NCI-H1436 treated with DMSO at 0.1 percent for 48 hours (cell line): ENCODE measurements at regions not wholly inside any gene's neighbourhood (a gene's known extent, or its start where the extent isn't known, plus 50 kb on each side); places are given as distances from the start of the nearest gene placed in this dataset.
"Not testable (repeated sequence)": the region's sequence is repeated elsewhere in the genome, so short reads cannot be mapped to it uniquely, and the experiment has no call there.

Experiments used
- DNase-seq: peaks from one replicate; lab custom pipeline; 2025; lab: John Stamatoyannopoulos, UW

DNA sequence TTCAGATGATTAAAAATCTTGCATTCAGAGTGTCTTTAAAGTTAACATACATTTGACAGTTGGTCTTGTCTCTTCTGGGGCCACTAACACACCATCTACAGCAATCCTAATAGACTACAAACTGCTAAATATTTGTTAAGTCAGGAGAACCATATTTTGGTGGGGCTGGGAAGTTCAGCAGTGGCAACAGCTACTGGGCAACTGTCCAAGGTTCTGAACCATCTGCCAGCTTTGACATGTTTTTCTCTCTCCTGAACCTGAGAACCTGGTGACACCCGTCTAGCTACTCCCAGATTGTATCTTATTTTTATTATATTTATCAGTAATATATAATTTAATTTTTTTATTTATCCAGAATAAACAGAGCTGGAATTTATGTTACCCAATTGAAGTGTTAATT, 199.0 kb upstream of the DPYD start:
- no peak for DNase-seq

DNA sequence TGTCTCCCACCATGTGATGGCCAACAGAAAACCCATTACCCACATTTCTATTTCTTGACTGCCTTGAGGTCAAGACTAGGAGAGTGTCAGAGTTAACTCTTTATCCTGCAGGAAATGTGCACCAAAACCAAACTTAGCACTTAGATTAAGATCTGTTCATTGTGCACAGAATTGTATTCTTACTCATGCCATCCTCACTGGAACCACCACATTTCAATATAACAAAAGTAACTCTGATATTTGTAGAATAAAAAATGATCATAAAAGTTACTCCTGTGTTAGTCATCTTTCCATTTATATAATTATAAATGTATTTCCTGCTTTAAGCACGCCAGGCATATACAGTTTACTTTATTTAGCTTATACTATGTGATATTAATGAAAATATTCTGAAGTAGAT, 193.0 kb upstream of the DPYD start:
- no peak for DNase-seq

DNA sequence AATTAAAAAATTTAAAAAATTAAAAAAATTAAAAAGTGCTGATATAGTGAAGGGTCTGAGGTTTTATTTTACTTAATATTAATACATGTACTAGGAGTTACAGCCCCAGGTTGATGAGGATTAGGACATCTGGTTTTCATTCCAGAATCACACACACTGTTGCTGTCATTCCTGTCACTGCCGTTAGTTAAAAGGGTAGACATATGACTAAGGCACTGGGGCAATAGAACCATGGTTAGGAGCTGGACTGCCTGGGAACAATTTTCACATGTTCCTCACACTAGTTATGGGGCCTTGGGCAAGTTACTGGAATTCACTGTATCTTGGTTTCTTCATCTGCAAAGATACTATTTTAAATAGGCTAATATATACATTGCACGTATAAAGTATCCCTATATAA, 191.8 kb upstream of the DPYD start:
- DNase-seq: no peak

DNA sequence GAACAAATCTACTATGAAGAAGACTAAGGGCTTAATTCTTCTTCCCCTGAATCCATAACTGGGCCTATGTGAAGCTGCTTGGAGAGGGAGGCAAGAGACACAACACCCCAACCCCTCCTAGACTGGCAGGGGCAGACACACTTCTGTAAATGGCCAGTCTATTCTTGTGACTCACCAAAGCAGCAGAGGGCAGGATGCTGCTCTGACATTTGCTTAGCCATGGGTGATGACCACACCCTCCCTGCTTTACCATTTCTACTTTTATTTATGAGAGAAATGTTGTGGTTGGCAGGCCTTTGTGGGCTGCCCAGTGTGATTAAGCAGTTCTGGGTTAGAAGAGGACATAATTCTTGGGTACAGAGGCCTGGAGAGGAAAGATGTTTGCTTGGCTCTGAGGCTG, 189.8 kb upstream of the DPYD start:
- no peak for DNase-seq

DNA sequence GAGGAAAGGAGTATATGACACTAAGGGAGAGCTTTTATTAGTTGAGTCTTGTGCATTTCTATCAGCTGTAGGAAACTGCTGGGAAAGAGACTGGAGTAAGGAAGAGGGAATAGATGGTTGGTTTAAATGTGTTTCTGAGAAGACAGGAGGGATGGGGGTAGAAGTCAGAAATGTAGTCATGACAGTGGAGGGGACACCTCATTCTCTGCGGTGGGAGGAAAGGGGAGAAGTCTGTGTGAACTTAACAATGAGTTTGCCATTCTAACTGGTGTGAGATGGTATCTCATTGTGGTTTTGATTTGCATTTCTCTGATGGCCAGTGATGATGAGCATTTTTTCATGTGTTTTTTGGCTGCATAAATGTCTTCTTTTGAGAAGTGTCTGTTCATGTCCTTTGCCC, 187.5 kb upstream of the DPYD start:
- DNase-seq: not testable (repeated sequence)

DNA sequence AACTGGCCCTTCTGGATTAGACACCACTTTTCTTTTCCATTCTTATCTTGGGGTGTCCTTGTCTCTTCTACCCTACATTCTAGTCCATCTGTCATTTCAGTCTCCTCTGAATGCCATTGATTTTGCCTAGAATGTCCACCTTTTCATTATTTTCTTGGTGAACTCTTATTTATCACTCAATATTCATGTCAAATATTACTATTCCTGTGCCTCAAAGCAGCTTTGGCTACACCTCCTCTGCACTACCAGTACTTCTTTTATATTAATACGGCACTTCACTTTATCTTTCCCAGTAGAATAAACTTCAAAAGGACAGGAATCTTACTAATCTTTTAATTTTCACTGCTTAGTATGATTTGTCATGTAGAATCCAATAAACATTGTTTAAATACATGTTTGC, 186.4 kb upstream of the DPYD start:
- DNase-seq: no peak

DNA sequence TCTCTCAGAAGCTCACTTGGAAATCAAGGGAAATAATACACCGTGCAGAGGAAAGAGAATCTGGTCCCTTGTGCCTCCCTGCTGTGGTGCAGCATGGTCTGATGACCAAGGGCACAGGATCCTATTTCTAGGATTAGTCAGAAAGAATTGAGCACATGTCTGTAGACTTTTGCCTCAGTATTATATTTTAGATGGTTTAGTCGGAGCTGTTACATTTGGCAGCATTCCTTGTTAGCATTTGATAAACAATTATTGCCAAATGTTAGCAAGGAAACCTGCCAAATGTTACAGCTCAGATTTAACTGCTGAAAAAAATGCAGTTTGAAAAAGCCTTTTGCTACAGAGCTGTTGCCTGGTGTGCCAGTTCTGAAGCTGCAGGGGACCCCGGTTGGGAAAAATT, 183.5 kb upstream of the DPYD start:
- no peak for DNase-seq

DNA sequence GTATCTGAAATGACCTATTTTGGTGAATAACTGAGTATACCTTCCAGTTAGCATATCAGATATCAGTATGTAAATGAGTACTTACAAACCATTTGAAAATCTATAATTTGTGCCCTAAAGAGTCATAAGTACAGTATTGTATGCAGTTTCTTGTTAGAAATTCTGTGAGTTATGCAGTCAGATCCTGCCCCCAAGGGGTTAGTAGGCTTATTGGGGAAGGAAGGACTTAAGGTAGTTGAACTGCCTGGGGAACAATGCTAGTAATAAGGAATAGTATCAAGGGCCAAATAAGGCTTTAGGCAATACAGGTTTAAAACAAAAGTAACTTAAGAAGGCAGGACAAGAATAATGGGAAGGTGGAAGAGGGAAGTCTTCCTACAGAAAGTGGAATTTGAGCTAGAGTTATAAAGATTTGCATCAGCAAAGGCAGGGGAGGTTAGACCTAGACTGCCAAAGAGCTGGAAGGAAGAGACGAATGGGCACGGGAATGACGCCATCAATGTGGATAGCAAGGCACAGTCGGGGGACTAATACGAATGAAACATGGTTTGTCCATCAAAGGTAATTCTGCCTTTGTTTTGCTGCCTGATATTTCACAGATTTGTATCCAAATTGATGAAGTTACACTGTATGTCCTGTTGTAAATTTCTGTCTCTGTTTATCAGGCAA, 182.9 kb upstream of the DPYD start:
- DNase-seq: no peak

DNA sequence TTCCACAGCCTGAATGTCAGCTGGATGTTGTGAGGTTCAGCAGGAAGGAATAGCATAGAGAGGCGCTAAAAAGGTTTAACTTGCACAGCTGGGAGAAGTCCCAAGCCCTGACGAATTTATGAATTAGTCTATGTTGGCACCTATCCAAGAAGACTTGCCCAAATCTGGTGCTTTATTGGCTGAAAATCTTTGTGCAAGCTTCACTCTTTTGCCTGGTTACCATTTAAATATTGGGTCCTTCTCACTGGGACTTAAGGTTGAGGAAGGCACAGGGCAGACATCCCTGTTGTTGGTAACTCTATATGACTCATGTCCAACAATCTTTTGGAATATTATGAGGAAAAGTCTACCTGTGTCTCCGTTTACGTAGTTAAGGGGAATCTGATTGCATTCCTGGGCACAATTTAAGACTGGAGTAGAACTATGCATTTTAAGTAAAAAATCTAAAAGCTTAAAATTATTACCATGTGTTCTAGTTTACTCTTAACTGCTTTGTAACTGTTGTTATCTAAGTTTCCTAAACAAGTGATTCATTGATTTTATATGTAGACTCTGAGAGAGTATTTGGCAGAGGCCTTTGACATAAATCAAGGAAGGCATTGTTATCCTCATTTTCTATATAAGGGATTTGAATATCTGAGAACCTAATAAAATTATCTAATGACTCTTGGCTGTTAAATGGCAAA, 181.7 kb upstream of the DPYD start:
- DNase-seq: no peak

DNA sequence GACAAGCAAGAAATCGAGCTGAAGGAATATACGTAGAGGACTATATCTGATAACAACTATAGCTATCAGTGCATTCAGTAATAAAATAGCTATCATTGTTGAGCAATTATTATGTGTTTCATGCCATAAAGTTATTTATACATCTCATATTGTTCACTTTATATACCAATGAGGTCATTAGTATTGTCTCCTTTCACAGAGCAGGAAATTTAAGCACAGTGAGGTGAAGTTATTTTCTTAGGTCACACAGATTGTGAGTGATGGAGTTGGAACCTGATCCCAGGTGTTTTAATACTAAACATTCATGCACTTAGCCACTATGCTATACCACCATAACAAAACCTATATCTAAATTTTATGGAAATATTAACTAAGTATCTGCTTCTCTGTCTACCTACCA, 180.5 kb upstream of the DPYD start:
- DNase-seq: no peak

DNA sequence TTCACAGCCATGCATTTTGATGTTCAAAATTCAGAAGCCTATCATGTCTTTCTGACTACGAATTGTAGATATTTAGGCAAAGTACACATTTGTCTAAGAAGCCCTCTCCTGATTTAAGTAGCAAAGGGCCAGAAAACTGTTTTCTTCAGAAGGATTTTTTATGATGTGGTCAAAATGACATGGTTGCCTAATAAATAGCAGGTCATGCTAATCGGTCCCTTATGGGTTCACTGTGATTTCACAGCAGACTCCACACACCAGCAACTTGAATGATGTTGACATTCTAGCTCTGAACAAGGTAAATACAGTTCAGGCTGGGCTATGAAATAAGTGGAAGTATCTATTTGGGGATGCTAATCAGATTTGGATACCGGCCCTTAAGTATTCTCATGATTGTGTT, 178.7 kb upstream of the DPYD start:
- DNase-seq: no peak

DNA sequence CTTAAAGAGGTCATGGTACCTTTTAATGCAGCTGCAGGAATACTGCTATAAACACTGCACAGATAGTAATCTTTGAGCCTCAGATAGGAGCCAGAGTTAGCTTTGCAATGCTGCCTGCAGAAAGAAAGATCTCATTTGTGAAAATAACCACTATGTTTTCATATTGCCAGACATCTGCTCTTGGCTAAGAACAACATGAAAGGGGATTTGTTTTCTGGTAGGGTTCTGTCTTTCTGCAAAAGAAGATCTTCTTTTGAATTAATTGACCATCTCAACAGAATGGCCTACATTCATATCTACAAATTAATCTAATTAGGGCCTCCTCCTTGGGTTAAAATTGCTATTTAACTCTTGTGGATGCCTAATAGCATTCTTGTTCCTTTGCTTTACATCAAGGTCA, 177.6 kb upstream of the DPYD start:
- no peak for DNase-seq

DNA sequence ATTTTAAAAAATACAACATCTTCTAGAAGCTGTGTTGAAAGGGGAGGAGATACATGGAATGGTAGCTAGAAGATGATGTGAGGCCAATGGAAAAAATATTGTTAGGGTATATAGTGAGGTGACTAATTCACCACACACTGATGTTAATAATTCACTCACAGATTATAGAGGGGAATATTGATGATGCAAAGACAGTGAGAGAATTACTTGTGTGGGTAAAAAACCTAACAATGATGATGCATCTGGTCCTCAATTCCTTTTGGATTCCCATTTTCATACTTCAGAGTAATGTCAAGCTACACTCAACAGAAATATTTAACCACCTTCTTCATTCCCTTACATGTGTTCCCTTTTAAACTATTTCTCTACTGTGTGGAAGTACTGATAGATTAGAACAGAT, 169.5 kb upstream of the DPYD start:
- no peak for DNase-seq

DNA sequence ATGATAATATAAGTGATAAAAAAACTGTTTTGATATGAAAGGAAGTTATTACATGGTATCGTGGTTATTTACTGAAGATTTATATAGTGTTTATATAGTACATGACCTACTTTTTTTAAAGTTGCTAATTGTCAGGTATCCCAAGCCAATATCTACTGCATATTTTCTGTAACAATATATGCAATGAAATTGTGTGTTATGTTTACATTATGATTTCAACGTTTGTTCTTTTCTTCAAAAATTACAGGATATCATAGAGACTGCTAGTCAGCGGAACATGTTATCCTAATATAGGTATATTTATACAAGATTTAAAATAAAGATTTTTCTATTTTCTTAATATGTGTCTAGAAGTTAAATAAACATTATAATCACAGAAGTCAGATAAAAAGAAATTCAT, 167.5 kb upstream of the DPYD start:
- no peak for DNase-seq

DNA sequence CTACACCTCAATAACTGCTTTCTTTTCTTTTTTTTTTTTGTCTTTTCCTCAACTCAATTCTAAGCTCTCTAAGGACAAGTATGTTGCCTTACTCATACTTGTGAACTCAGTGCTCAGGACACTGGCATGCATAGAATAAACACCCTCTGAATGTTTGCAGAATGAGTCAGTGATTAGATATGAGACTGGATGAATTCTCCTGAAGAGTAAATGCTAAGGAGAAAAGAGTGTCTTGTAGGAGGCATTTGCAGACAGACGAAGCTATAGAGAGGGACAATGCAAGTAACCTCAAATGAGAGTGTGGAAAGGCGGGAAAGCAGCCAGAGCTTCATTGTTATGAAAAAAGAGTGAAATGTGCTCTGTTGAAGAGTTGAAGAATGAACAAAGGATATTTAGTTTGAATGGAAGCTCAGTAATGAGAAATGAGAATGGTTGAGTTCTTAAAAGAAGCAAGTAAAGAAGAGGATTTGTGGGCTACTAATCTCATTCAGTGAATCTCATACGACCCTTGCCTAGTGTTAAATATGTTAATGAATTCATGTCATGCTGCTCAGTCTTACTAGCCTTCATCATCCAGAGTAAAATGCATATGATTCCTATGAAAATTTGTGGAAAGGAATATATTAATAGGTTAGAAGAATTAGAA, 166.1 kb upstream of the DPYD start:
- no peak for DNase-seq

DNA sequence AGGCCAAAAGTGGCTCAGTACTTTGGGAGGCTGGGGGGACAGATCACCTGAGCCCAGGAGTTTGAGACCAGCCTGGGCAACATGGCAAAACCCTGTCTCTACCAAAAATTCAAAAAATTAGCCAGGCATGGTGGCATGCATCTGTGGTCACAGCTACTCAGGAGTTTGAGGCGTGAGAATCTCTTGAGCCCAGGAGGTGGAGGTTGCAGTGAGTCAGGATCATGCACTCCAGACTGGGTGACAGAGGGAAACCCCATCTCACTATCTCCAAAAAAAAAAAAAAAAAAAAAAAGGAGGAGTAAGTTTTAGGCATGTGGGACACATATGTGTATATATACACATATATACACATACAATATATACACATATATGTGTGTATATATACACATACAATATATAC, 165.3 kb upstream of the DPYD start:
- no peak for DNase-seq

DNA sequence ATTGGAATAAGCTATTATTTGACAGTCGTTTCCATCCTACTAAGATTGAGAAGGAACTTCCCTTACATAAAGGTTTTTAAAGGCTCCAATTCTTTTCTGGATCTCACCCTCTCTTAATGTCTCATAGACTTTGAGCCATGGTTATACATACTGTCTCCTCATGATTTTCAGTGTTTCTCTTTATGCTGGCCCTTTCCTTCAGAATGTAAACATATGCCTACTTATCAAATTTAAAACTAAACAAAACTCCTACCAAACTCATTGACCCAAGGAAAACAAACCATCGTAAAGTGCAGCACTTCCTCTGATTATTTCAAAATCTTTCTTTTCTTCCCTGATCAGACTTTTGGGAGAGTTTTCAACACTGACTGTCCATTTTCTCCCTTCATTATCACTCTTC, 163.4 kb upstream of the DPYD start:
- no peak for DNase-seq

DNA sequence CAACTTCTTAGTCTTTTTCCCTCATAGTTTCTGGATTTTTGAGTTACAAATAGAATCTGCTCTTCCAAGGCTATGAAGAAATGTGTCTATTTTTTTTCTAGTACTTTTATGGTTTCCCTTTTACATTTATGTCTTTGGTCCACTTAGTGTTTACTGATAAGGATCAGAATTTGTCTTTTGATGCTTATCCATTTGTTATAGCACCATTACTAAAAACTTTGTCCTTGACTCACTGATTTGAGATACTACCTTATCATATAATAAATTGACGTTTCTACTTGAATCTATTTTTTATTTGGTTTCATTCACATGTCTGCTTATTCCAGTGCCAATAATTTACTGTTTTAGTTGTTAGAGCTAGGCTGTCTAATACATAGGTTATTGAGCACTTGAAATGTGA, 161.1 kb upstream of the DPYD start:
- no peak for DNase-seq

DNA sequence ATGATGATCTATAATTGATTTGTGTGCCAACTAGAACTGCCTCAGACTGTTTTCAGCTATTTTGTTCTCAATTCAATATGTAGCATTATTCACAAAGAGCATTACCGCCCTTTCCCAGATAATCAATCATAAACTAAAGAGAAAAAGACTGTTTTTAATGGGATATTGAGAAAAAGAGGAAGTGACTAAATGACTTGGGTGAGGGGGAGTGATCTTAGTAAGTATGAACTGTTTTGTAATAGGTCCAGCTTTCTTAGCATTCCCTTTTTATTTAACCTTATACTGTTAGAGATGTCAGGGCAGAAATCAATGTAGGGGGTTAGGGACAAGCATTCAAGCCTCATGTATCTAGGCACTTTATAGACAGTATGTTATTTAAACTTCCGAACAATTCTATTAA, 157.8 kb upstream of the DPYD start:
- DNase-seq: no peak

DNA sequence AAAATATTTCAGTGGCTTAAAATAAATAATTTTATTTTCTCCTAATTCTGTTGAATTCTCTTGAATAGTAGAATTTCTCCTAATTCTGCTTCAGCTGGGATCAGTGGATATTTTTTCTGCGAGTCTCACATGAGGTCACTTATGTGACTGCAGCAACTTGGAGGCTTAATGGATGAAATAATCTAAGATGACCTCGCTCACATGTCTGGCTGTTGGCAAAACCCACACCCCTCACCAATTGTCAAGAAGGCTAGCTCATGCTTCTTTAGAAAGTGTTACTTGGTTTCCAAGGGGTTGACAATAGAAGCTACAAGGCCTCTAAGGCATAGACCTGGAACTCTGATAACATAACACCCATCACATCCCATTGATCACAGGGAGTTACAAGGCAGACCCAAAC, 156.9 kb upstream of the DPYD start:
- DNase-seq: no peak

DNA sequence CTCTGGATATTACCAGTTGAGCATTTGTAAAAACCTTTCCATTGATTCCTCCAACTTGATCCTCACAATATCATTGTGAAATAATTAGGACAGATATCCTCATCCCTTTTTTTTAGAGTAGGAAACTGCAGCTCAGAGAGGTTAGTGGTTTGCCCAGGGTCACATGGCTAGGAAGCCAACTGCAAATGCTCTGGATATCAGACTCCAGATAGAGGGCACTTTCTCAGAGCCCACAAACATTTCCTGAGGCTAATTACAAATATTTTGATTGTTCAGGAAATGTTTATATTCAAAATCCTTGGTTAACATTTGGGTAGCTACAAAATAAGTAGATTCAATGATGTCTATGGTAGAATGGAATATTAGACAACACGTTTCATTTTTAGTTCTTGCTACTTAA, 154.8 kb upstream of the DPYD start:
- no peak for DNase-seq

DNA sequence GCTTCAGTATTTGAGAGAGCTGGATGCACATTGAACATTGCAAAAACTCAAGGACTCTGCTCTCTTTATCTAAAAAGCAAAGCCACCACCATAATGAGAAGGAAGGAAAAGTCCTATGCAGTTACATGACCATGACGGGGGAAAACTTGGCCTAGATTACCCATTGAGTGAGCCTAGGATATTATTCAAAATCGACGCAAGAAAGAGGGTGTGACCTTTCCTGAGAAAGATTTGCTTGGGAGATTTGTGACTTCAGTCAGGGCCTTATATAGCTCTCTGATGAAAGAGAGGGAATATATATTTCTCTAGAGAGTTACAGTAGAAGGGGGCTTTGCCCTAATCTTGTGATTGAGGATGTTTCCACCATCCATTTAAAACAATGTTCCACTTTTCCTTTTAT, 153.0 kb upstream of the DPYD start:
- DNase-seq: no peak

DNA sequence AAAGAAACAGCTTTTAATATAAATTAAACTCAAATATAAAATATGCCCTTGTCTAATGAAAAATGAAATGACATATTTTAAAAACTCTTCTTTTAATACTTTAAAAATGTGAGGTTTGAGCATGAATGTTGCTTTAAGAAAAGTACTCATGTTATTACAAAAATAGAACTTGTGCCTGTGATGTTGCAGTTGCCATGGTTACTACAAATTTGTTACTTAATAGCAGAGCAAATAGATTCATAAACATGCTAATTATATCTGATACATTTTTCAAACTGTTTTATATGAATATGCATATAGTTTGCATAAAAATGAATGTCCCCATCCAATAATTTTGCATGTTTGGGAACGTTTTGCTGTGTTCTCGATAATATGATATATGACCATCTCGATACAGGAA, 152.3 kb upstream of the DPYD start:
- no peak for DNase-seq

DNA sequence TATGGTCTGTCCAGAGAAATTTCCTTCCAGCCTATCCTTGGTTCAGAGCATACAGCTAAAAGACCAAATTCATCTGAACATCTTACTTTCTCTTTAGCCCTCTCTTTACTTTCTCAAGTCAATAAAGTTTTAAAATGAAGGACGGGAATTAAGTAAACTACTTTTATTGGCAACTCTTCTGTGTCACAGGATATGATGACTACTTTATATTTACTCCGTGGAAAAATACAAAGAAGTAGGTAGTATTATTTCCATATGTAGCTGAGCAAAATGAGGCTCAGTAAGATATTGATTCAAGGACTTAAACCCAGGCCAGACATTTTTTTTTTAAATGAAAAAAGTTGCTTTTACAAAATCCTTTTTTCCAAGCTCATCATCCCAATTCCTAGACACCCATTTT, 151.2 kb upstream of the DPYD start:
- no peak for DNase-seq
